ENCODE measurements at regions not wholly inside any gene's neighbourhood (a gene's known extent, or its start where the extent isn't known, plus 50 kb on each side); places are given as distances from the start of the nearest gene placed in this dataset.
"Not testable (repeated sequence)": the region's sequence is repeated elsewhere in the genome, so short reads cannot be mapped to it uniquely, and the experiment has no call there.

- Histone ChIP-seq H3K36me3 (ENCODE audit: control insufficient read depth, insufficient read depth, low read length) (no peaks in the 10 kb centered on the region), H3K27me3 (ENCODE audit: control insufficient read depth, insufficient read depth, low read length) (no peaks in the 10 kb centered on the region), H3K4me1 (ENCODE audit: control insufficient read depth, insufficient read depth, low read length) (peaks cover 29% of the 10 kb centered on the region), H3K27ac (ENCODE audit: low read depth, low read length) (no peak overlapping the region), H3K9ac (ENCODE audit: low read length) (no peak overlapping the region), H3K4me3 (ENCODE audit: low read depth, low read length) (no peak overlapping the region), H3K9me3 (ENCODE audit: control insufficient read depth, insufficient read depth, low read depth, low read length) (peaks cover 12% of the 10 kb centered on the region)
Measured at GRCh38 chr5:124888050-124888506, 141.6 kb upstream of the ZNF608 start.

GRCh38 chr5:124888622-124889485 is 142.4 kb upstream of the ZNF608 start:
- Histone ChIP-seq H3K27me3 (ENCODE audit: control insufficient read depth, insufficient read depth, low read length) (no peaks in the 10 kb centered on the region), H3K4me1 (ENCODE audit: control insufficient read depth, insufficient read depth, low read length) (peaks cover 29% of the 10 kb centered on the region), H3K27ac (ENCODE audit: low read depth, low read length) (no peak overlapping the region), H3K36me3 (ENCODE audit: control insufficient read depth, insufficient read depth, low read length) (no peaks in the 10 kb centered on the region), H3K4me3 (ENCODE audit: low read depth, low read length) (no peak overlapping the region), H3K9me3 (ENCODE audit: control insufficient read depth, insufficient read depth, low read depth, low read length) (peaks cover 12% of the 10 kb centered on the region), H3K9ac (ENCODE audit: low read length) (no peak overlapping the region)

- Histone ChIP-seq H3K9me3 (ENCODE audit: control insufficient read depth, insufficient read depth, low read depth, low read length) (peaks cover 12% of the 10 kb centered on the region), H3K4me1 (ENCODE audit: control insufficient read depth, insufficient read depth, low read length) (peaks cover 29% of the 10 kb centered on the region), H3K27ac (ENCODE audit: low read depth, low read length) (no peak overlapping the region), H3K4me3 (ENCODE audit: low read depth, low read length) (no peak overlapping the region), H3K9ac (ENCODE audit: low read length) (no peak overlapping the region), H3K27me3 (ENCODE audit: control insufficient read depth, insufficient read depth, low read length) (no peaks in the 10 kb centered on the region), H3K36me3 (ENCODE audit: control insufficient read depth, insufficient read depth, low read length) (no peaks in the 10 kb centered on the region)
Measured at GRCh38 chr5:124889486-124889825, 143.0 kb upstream of the ZNF608 start.

- no peak overlapping the region for H3K27ac ChIP-seq (ENCODE audit: low read depth, low read length)
- H3K4me1 ChIP-seq (ENCODE audit: control insufficient read depth, insufficient read depth, low read length): peaks cover 29% of the 10 kb centered on the region
- H3K4me3 ChIP-seq (ENCODE audit: low read depth, low read length): no peak overlapping the region
- no peaks in the 10 kb centered on the region for H3K27me3 ChIP-seq (ENCODE audit: control insufficient read depth, insufficient read depth, low read length)
- H3K9me3 ChIP-seq (ENCODE audit: control insufficient read depth, insufficient read depth, low read depth, low read length): peaks cover 12% of the 10 kb centered on the region
- no peaks in the 10 kb centered on the region for H3K36me3 ChIP-seq (ENCODE audit: control insufficient read depth, insufficient read depth, low read length)
- H3K9ac ChIP-seq (ENCODE audit: low read length): no peak overlapping the region
Measured at GRCh38 chr5:124889850-124890249, 143.4 kb upstream of the ZNF608 start.

- peaks cover 33% of the 10 kb centered on the region for H3K4me1 ChIP-seq (ENCODE audit: control insufficient read depth, insufficient read depth, low read length)
- H3K9ac ChIP-seq (ENCODE audit: low read length); H3K9me3 ChIP-seq (ENCODE audit: control insufficient read depth, insufficient read depth, low read depth, low read length); H3K27me3 ChIP-seq (ENCODE audit: control insufficient read depth, insufficient read depth, low read length); H3K27ac ChIP-seq (ENCODE audit: low read depth, low read length); H3K36me3 ChIP-seq (ENCODE audit: control insufficient read depth, insufficient read depth, low read length); H3K4me3 ChIP-seq (ENCODE audit: low read depth, low read length): not testable (repeated sequence)
Measured at GRCh38 chr5:124890442-124890841, 144.0 kb upstream of the ZNF608 start.

- Histone ChIP-seq H3K27ac (ENCODE audit: low read depth, low read length) (no peak overlapping the region), H3K9me3 (ENCODE audit: control insufficient read depth, insufficient read depth, low read depth, low read length) (peaks cover under 1% of the 10 kb centered on the region; the same call in 1 of the 2 replicates), H3K27me3 (ENCODE audit: control insufficient read depth, insufficient read depth, low read length) (no peaks in the 10 kb centered on the region), H3K36me3 (ENCODE audit: control insufficient read depth, insufficient read depth, low read length) (no peaks in the 10 kb centered on the region), H3K4me3 (ENCODE audit: low read depth, low read length) (no peak overlapping the region), H3K9ac (ENCODE audit: low read length) (no peak overlapping the region), H3K4me1 (ENCODE audit: control insufficient read depth, insufficient read depth, low read length) (peaks cover 33% of the 10 kb centered on the region)
Measured at GRCh38 chr5:124891179-124891578, 144.7 kb upstream of the ZNF608 start.

- H3K27ac ChIP-seq (ENCODE audit: low read depth, low read length): no peak overlapping the region
- no peak overlapping the region for H3K4me3 ChIP-seq (ENCODE audit: low read depth, low read length)
- peaks cover 3% of the 10 kb centered on the region for H3K9me3 ChIP-seq (ENCODE audit: control insufficient read depth, insufficient read depth, low read depth, low read length)
- peaks cover 30% of the 10 kb centered on the region for H3K4me1 ChIP-seq (ENCODE audit: control insufficient read depth, insufficient read depth, low read length)
- H3K27me3 ChIP-seq (ENCODE audit: control insufficient read depth, insufficient read depth, low read length): no peaks in the 10 kb centered on the region
- no peaks in the 10 kb centered on the region for H3K36me3 ChIP-seq (ENCODE audit: control insufficient read depth, insufficient read depth, low read length)
- no peak overlapping the region for H3K9ac ChIP-seq (ENCODE audit: low read length)
Measured at GRCh38 chr5:124892185-124892848, 145.9 kb upstream of the ZNF608 start.

- Histone ChIP-seq H3K27me3 (ENCODE audit: control insufficient read depth, insufficient read depth, low read length) (no peaks in the 10 kb centered on the region), H3K9ac (ENCODE audit: low read length) (no peak overlapping the region), H3K4me1 (ENCODE audit: control insufficient read depth, insufficient read depth, low read length) (peaks cover 9% of the 10 kb centered on the region), H3K9me3 (ENCODE audit: control insufficient read depth, insufficient read depth, low read depth, low read length) (peaks cover 9% of the 10 kb centered on the region), H3K36me3 (ENCODE audit: control insufficient read depth, insufficient read depth, low read length) (no peaks in the 10 kb centered on the region), H3K27ac (ENCODE audit: low read depth, low read length) (no peak overlapping the region), H3K4me3 (ENCODE audit: low read depth, low read length) (no peak overlapping the region)
Measured at GRCh38 chr5:124894541-124894940, 148.1 kb upstream of the ZNF608 start.

- no peak overlapping the region for H3K9ac ChIP-seq (ENCODE audit: low read length)
- peaks cover 9% of the 10 kb centered on the region for H3K9me3 ChIP-seq (ENCODE audit: control insufficient read depth, insufficient read depth, low read depth, low read length)
- no peaks in the 10 kb centered on the region for H3K27me3 ChIP-seq (ENCODE audit: control insufficient read depth, insufficient read depth, low read length)
- H3K27ac ChIP-seq (ENCODE audit: low read depth, low read length): no peak overlapping the region
- no peak overlapping the region for H3K4me3 ChIP-seq (ENCODE audit: low read depth, low read length)
- H3K36me3 ChIP-seq (ENCODE audit: control insufficient read depth, insufficient read depth, low read length): no peaks in the 10 kb centered on the region
- peaks cover 4% of the 10 kb centered on the region; the same call in 1 of the 2 replicates for H3K4me1 ChIP-seq (ENCODE audit: control insufficient read depth, insufficient read depth, low read length)
Measured at GRCh38 chr5:124895236-124895635, 148.8 kb upstream of the ZNF608 start.

GRCh38 chr5:124901081-124901480 is 154.6 kb upstream of the ZNF608 start:
- Histone ChIP-seq H3K27ac (ENCODE audit: low read depth, low read length) (no peak overlapping the region), H3K4me3 (ENCODE audit: low read depth, low read length) (no peak overlapping the region), H3K9me3 (ENCODE audit: control insufficient read depth, insufficient read depth, low read depth, low read length) (peaks cover 9% of the 10 kb centered on the region), H3K27me3 (ENCODE audit: control insufficient read depth, insufficient read depth, low read length) (peaks cover 28% of the 10 kb centered on the region), H3K4me1 (ENCODE audit: control insufficient read depth, insufficient read depth, low read length) (peaks cover 25% of the 10 kb centered on the region), H3K9ac (ENCODE audit: low read length) (no peak overlapping the region), H3K36me3 (ENCODE audit: control insufficient read depth, insufficient read depth, low read length) (no peaks in the 10 kb centered on the region)

GRCh38 chr5:124902097-124902821 is 155.8 kb upstream of the ZNF608 start:
- H3K27ac ChIP-seq (ENCODE audit: low read depth, low read length): no peak overlapping the region
- H3K36me3 ChIP-seq (ENCODE audit: control insufficient read depth, insufficient read depth, low read length): no peaks in the 10 kb centered on the region
- H3K4me1 ChIP-seq (ENCODE audit: control insufficient read depth, insufficient read depth, low read length): peaks cover 37% of the 10 kb centered on the region
- no peak overlapping the region for H3K9ac ChIP-seq (ENCODE audit: low read length)
- H3K27me3 ChIP-seq (ENCODE audit: control insufficient read depth, insufficient read depth, low read length): peaks cover 28% of the 10 kb centered on the region
- peaks cover 7% of the 10 kb centered on the region for H3K9me3 ChIP-seq (ENCODE audit: control insufficient read depth, insufficient read depth, low read depth, low read length)
- no peak overlapping the region for H3K4me3 ChIP-seq (ENCODE audit: low read depth, low read length)

All from HUES6 (cell line).